RWPE1 (cell line): ENCODE measurements at regions not wholly inside any gene's neighbourhood (a gene's known extent, or its start where the extent isn't known, plus 50 kb on each side); places are given as distances from the start of the nearest gene placed in this dataset.

Experiments used
- CTCF ChIA-PET: fragments of 350-600 bp; sonication (Branson Sonifier 250); formaldehyde crosslinking; extraction: SDS; loops from one replicate; lab custom pipeline; 2021; lab: Yijun Ruan, JAX
- POLR2A ChIA-PET: fragments of 400-600 bp; formaldehyde crosslinking; extraction: SDS; loops from one replicate; lab custom pipeline; 2020; ENCODE audit warnings: antibody characterized with exemption; ENCODE audit not compliant: low non-redundant PET; lab: Yijun Ruan, JAX
- DNase-seq: peaks from one replicate; pipeline ENCODE4 v3.0.0; 2012; ENCODE audit warnings: low spot score
- H3K27ac ChIP-seq: fragments of 450-650 bp; 2 replicates; pipeline ENCODE4 v1.5.1; 2017
- CTCF ChIP-seq: fragments of 450-650 bp; conservative IDR thresholded peaks from 2 replicates; pipeline ENCODE4 v1.5.1; 2017; ENCODE audit warnings: low read depth, mild to moderate bottlenecking

- TF ChIP-seq CTCF = no peak
- POLR2A ChIA-PET = no interaction called here
- H3K27ac ChIP-seq = no peak overlapping the region
- no peak for DNase-seq
- CTCF ChIA-PET = interaction anchor here (0.5 kb wide), 1 partner anchor 19 kb away, joined by 7 read pairs; no protein-coding TSS in a partner anchor
Measured at GRCh38 chr7:131021902-131022301, 287.9 kb upstream of the KLF14 start.

GRCh38 chr7:131026297-131027000 lies 292.4 kb upstream of the KLF14 start:
- ChIA-PET POLR2A (no interaction called here), CTCF (no interaction called here)
- DNase-seq = peak; percentile 59
- no peak overlapping the region for H3K27ac ChIP-seq
- TF ChIP-seq CTCF = no peak

GRCh38 chr7:131027287-131027773 lies 293.3 kb upstream of the KLF14 start:
- H3K27ac ChIP-seq = peak overlapping the region; percentile 74
- POLR2A ChIA-PET = no interaction called here
- no peak for TF ChIP-seq CTCF
- CTCF ChIA-PET = no interaction called here
- no peak for DNase-seq

- DNase-seq = no peak
- POLR2A ChIA-PET = no interaction called here
- CTCF ChIA-PET = no interaction called here
Measured at GRCh38 chr7:131028295-131028694, 294.3 kb upstream of the KLF14 start.

GRCh38 chr7:131029002-131029401 lies 295.0 kb upstream of the KLF14 start:
- no peak overlapping the region for H3K27ac ChIP-seq
- no peak for DNase-seq
- TF ChIP-seq CTCF = no peak
- ChIA-PET CTCF (no interaction called here), POLR2A (no interaction called here)

More at GRCh38 chr7:131028295-131028694, 294.3 kb upstream of the KLF14 start:
- peak overlapping the region; percentile 74 for H3K27ac ChIP-seq
- no peak for TF ChIP-seq CTCF

GRCh38 chr7:131031099-131031868 lies 296.4 kb upstream of the MKLN1 start:
- DNase-seq = no peak
- ChIA-PET POLR2A (no interaction called here), CTCF (interaction anchor here (0.7 kb wide), 1 partner anchor 29 kb away, joined by 4 read pairs; no protein-coding TSS in a partner anchor)
- no peak overlapping the region for H3K27ac ChIP-seq
- TF ChIP-seq CTCF = no peak
